ENCODE measurements at regions not wholly inside any gene's neighbourhood (a gene's known extent, or its start where the extent isn't known, plus 50 kb on each side); places are given as distances from the start of the nearest gene placed in this dataset.

- TF ChIP-seq POLR2AphosphoS5 (IDR thresholded peaks at IDR 0.05; ENCODE audit: insufficient read depth, low read depth, low read length) = no peak
- TF ChIP-seq POLR2A (IDR thresholded peaks at IDR 0.05; ENCODE audit: low read depth, low read length) = no peak
- TF ChIP-seq GATA2 (IDR thresholded peaks at IDR 0.05; ENCODE audit: insufficient read depth, insufficient read length, low read depth, low read length) = no peak
- TF ChIP-seq, protein P1, sequence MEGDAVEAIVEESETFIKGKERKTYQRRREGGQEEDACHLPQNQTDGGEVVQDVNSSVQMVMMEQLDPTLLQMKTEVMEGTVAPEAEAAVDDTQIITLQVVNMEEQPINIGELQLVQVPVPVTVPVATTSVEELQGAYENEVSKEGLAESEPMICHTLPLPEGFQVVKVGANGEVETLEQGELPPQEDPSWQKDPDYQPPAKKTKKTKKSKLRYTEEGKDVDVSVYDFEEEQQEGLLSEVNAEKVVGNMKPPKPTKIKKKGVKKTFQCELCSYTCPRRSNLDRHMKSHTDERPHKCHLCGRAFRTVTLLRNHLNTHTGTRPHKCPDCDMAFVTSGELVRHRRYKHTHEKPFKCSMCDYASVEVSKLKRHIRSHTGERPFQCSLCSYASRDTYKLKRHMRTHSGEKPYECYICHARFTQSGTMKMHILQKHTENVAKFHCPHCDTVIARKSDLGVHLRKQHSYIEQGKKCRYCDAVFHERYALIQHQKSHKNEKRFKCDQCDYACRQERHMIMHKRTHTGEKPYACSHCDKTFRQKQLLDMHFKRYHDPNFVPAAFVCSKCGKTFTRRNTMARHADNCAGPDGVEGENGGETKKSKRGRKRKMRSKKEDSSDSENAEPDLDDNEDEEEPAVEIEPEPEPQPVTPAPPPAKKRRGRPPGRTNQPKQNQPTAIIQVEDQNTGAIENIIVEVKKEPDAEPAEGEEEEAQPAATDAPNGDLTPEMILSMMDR (IDR thresholded peaks at IDR 0.05; ENCODE audit: extremely low read depth in 1 of 2, insufficient read depth in 1 of 2, low read depth in 1 of 2, low read length in 2 of 2) = no peak
- TF ChIP-seq JUN (IDR thresholded peaks at IDR 0.05; ENCODE audit: borderline replicate concordance, insufficient read depth, insufficient read length, low read depth) = no peak
- TF ChIP-seq FOS (IDR thresholded peaks at IDR 0.05; ENCODE audit: borderline replicate concordance, insufficient read depth, low read length) = no peak
- TF ChIP-seq, protein P2, sequence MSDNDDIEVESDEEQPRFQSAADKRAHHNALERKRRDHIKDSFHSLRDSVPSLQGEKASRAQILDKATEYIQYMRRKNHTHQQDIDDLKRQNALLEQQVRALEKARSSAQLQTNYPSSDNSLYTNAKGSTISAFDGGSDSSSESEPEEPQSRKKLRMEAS (IDR thresholded peaks at IDR 0.05; ENCODE audit: insufficient read depth, insufficient read length) = no peak
- TF ChIP-seq MYC (IDR thresholded peaks at IDR 0.05; ENCODE audit: low read depth, low read length) = no peak
- TF ChIP-seq EZH2 (IDR thresholded peaks at IDR 0.05; ENCODE audit: borderline replicate concordance, low read depth, low read length, severe bottlenecking) = no peak
- no peaks in the 10 kb centered on the region for H3K4me1 ChIP-seq (ENCODE audit: control insufficient read depth, extremely low read depth, insufficient read depth, low read length)
- no peaks in the 10 kb centered on the region for H3K27me3 ChIP-seq (ENCODE audit: control insufficient read depth in 2 of 2, insufficient read depth in 2 of 2, low read length in 2 of 2)
- no peaks in the 10 kb centered on the region for H3K9me3 ChIP-seq (replicated peaks; ENCODE audit: control insufficient read depth, insufficient read depth, low read length)
- FAIRE-seq (no peak), DNase-seq (ENCODE audit: low read depth, low spot score) (no peak)
- H3K79me2 ChIP-seq (ENCODE audit: control insufficient read depth, insufficient read depth, low read length) = no peaks in the 10 kb centered on the region
- intact Hi-C loops (cut with micrococcal nuclease) (no loop called here), dilution Hi-C loops (cut with MboI; ENCODE audit: extremely low pct_ligation_motif_present, low sequenced_read_pairs) (no loop called here)
- ChIA-PET CTCF (no interaction called here), POLR2A (no interaction called here)
- H3K36me3 ChIP-seq (ENCODE audit: control insufficient read depth in 2 of 2, extremely low read depth in 1 of 2, insufficient read depth in 2 of 2, low read length in 2 of 2) = no peaks in the 10 kb centered on the region
- no peak overlapping the region for H3K9ac ChIP-seq (replicated peaks; ENCODE audit: extremely low read depth, insufficient read depth, low read length)
- BruUV-seq (replicated peaks) = no TSS peak
- H2AFZ ChIP-seq (ENCODE audit: low read depth, low read length) = no peak overlapping the region
- no peak overlapping the region for H3K27ac ChIP-seq (ENCODE audit: insufficient read depth, low read depth, low read length)
- no peaks in the 10 kb centered on the region for H4K20me1 ChIP-seq (replicated peaks; ENCODE audit: control insufficient read depth, extremely low read depth, insufficient read depth, low read length)
- no peak overlapping the region for H3K4me3 ChIP-seq (replicated peaks in 1 of 3; ENCODE audit: insufficient read depth in 1 of 3, low read depth in 1 of 3, low read length in 3 of 3)
- H3K4me2 ChIP-seq (ENCODE audit: insufficient read depth, low read length) = no peak overlapping the region
- no peaks in the 10 kb centered on the region for H3K9me1 ChIP-seq (replicated peaks; ENCODE audit: control insufficient read depth, extremely low read depth, insufficient read depth, low read length)
Measured at GRCh38 chr7:81221527-81222217, 302.8 kb upstream of the SEMA3C start.
